Kidney (tissue), 13 donors: ENCODE measurements at regions not wholly inside any gene's neighbourhood (a gene's known extent, or its start where the extent isn't known, plus 50 kb on each side); places are given as distances from the start of the nearest gene placed in this dataset.

Source experiments
- DNase-seq, 5 donors: peaks; one replicate each; pipeline ENCODE4 v3.0.0-alpha.2; 2013 to 2020
- FAIRE-seq: peaks from 2 replicates; lab custom pipeline; 2012; peaks lifted over from hg19 to GRCh38; lab: Jason Lieb, UNC
- H3K27ac ChIP-seq, 2 donors: one replicate each; pipeline ENCODE4 v1.7.0; 2013; ENCODE audit warnings: low read depth in 2 of 2, low read length in 2 of 2, inconsistent platforms in 1 of 2
- H3K27me3 ChIP-seq: one replicate; pipeline ENCODE4 v1.7.1; 2013; ENCODE audit warnings: low read length, inconsistent platforms; ENCODE audit not compliant: control insufficient read depth, insufficient read depth
- H3K36me3 ChIP-seq, 3 donors: one replicate each; pipeline versions ENCODE4 v1.7.0 to v1.7.1; 2013; ENCODE audit warnings: low read length in 3 of 3, control low read depth in 1 of 3, inconsistent platforms in 1 of 3; ENCODE audit not compliant: insufficient read depth in 3 of 3, control insufficient read depth in 2 of 3
- H3K4me1 ChIP-seq, 3 donors: one replicate each; pipeline versions ENCODE4 v1.7.0 to v1.7.1; 2013; ENCODE audit warnings: low read length in 3 of 3, inconsistent platforms in 1 of 3, low read depth in 1 of 3; ENCODE audit not compliant: control insufficient read depth in 2 of 3, insufficient read depth in 2 of 3
- H3K4me3 ChIP-seq, 3 donors: one replicate each; pipeline versions ENCODE4 v1.7.0 to v1.8.1; 2013; ENCODE audit warnings: low read length in 3 of 3, control low read depth in 1 of 3, inconsistent platforms in 1 of 3
- H3K9ac ChIP-seq, 3 donors: one replicate each; pipeline versions ENCODE4 v1.7.0 to v1.7.1; 2013; ENCODE audit warnings: low read length in 3 of 3, control low read depth in 1 of 3, inconsistent platforms in 1 of 3
- H3K9me3 ChIP-seq, 3 donors: one replicate each; pipeline versions ENCODE4 v1.7.0 to v1.7.1; 2013; ENCODE audit warnings: low read length in 3 of 3, control low read depth in 1 of 3, inconsistent platforms in 1 of 3; ENCODE audit not compliant: control insufficient read depth in 2 of 3, insufficient read depth in 1 of 3
- CTCF ChIP-seq: IDR thresholded peaks from 3 replicates; pipeline ENCODE4 v1.5.1; 2012; ENCODE audit warnings: mild to moderate bottlenecking, moderate library complexity, borderline replicate concordance; ENCODE audit not compliant: insufficient read depth; ENCODE audit errors: extremely low read depth
- intact Hi-C: fragments of 100-400 bp; cut with DNase I; formaldehyde crosslinking; loops from one replicate; pipeline ENCODE4 v1.11.1; 2022
- donor health status: control.
- donor health status: control.
- donor health status: control.
- donor health status: control.
- donor health status: control.
- donor health status: DM: yes; HTN: yes; CAD: no.
- donor health status: Normal renal cell carcinoma (clear cell type).

- intact Hi-C loops: no loop called here
- no peak overlapping the region for H3K27ac ChIP-seq
- no peak for TF ChIP-seq CTCF
- no peaks in the 10 kb centered on the region for H3K9me3 ChIP-seq
- H3K9ac ChIP-seq: no peak overlapping the region
- FAIRE-seq: no peak
- H3K27me3 ChIP-seq: no peaks in the 10 kb centered on the region
- H3K36me3 ChIP-seq: no peaks in the 10 kb centered on the region
- DNase-seq: no peak
- H3K4me1 ChIP-seq: no peaks in the 10 kb centered on the region
- H3K4me3 ChIP-seq: no peak overlapping the region
These were observed 1629.1 kb upstream of the PCDH20 start for GRCh38 chr13:63044589-63045313.

GRCh38 chr13:63042686-63043085 lies 1627.0 kb upstream of the PCDH20 start:
- Histone ChIP-seq H3K4me1 (no peaks in the 10 kb centered on the region), H3K36me3 (no peaks in the 10 kb centered on the region), H3K4me3 (no peak overlapping the region), H3K27ac (no peak overlapping the region), H3K9ac (no peak overlapping the region), H3K9me3 (no peaks in the 10 kb centered on the region), H3K27me3 (no peaks in the 10 kb centered on the region)
- FAIRE-seq (no peak), DNase-seq (no peak)
- no peak for TF ChIP-seq CTCF
- intact Hi-C loops: no loop called here

- intact Hi-C loops: no loop called here
These were observed 1626.2 kb upstream of the PCDH20 start for GRCh38 chr13:63041640-63042414.

More at GRCh38 chr13:63041640-63042414, 1626.2 kb upstream of the PCDH20 start:
- DNase-seq (no peak), FAIRE-seq (peak; percentile 30)
- H3K36me3 ChIP-seq: no peaks in the 10 kb centered on the region
- H3K4me1 ChIP-seq: no peaks in the 10 kb centered on the region
- H3K27me3 ChIP-seq: no peaks in the 10 kb centered on the region
- H3K9me3 ChIP-seq: no peaks in the 10 kb centered on the region
- H3K4me3 ChIP-seq: no peak overlapping the region
- no peak overlapping the region for H3K9ac ChIP-seq
- TF ChIP-seq CTCF: no peak
- no peak overlapping the region for H3K27ac ChIP-seq
